SU-DHL-6 (cell line): ENCODE measurements at regions not wholly inside any gene's neighbourhood (a gene's known extent, or its start where the extent isn't known, plus 50 kb on each side); places are given as distances from the start of the nearest gene placed in this dataset.

ENCODE experiments used
- CTCF ChIP-seq: fragments of 200-600 bp; sonication (generic); IDR thresholded peaks from one replicate; pipeline ENCODE4 v1.5.1; 2017; ENCODE audit warnings: antibody characterized with exemption, mild to moderate bottlenecking, low read length, moderate library complexity; ENCODE audit not compliant: insufficient read depth, poor library complexity, severe bottlenecking
- EZH2phosphoT487 ChIP-seq: fragments of 200-600 bp; sonication (generic), shearing (Covaris generic); conservative IDR thresholded peaks from 2 replicates; pipeline ENCODE4 v1.6.1; 2018; ENCODE audit warnings: mild to moderate bottlenecking, antibody characterized with exemption, low read length, moderate library complexity, mixed read lengths

DNA sequence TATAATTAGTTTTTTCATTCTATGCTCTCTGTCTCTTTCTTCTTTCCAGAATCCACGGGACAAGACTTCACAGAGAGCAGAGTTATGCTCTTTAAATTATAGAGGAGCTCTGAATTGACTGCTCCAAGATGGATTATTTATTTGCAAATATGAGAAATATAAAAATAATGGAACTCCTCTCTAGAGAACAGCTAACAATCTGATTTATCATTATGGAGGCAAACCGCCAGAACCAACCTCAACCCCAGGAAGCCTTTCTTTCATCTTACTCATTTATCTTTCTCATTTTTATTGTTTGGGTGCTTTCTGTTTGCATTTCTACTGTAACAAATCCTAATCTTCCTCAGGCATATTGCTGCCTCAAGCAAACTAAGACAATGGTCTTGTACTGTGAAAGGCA is 216.5 kb downstream of the C12orf50 start:
- TF ChIP-seq EZH2phosphoT487 (no peak), CTCF (no peak)
